RWPE2 (cell line): ENCODE measurements at regions not wholly inside any gene's neighbourhood (a gene's known extent, or its start where the extent isn't known, plus 50 kb on each side); places are given as distances from the start of the nearest gene placed in this dataset.
A peak's percentile ranks its signal among the peaks of the same experiment; 100 is the strongest.
"Not testable (repeated sequence)": the region's sequence is repeated elsewhere in the genome, so short reads cannot be mapped to it uniquely, and the experiment has no call there.

ENCODE experiments used
- ATAC-seq: fragments of 200-7000 bp; cut with Tn5 transposase; 3 replicates; pipeline ENCODE4 v1.9.1; 2021; ENCODE audit warnings: low read depth
- DNase-seq: peaks from one replicate; pipeline ENCODE4 v3.0.0-alpha.2; 2020; ENCODE audit warnings: low spot score
- H3K27ac ChIP-seq: fragments of 450-650 bp; 2 replicates; pipeline ENCODE4 v1.5.1; 2017; ENCODE audit warnings: mild to moderate bottlenecking; ENCODE audit not compliant: poor library complexity, severe bottlenecking
- H3K27me3 ChIP-seq: fragments of 250-450 bp; sonication (Bioruptor Pico); 2 replicates; pipeline ENCODE4 v1.5.1; 2021; ENCODE audit warnings: mild to moderate bottlenecking, moderate library complexity; ENCODE audit not compliant: insufficient read depth, poor library complexity, severe bottlenecking
- H3K36me3 ChIP-seq: fragments of 250-450 bp; sonication (Bioruptor Pico); 2 replicates; pipeline ENCODE4 v1.5.1; 2020; ENCODE audit warnings: low read depth, mild to moderate bottlenecking, moderate library complexity
- H3K4me1 ChIP-seq: fragments of 250-450 bp; sonication (Bioruptor Pico); 2 replicates; pipeline ENCODE4 v1.5.1; 2021; ENCODE audit warnings: mild to moderate bottlenecking, moderate library complexity; ENCODE audit not compliant: insufficient read depth, poor library complexity, severe bottlenecking
- H3K4me3 ChIP-seq: fragments of 250-450 bp; sonication (Bioruptor Pico); 2 replicates; pipeline ENCODE4 v1.5.1; 2021; ENCODE audit warnings: mild to moderate bottlenecking, moderate library complexity; ENCODE audit not compliant: severe bottlenecking
- H3K9me3 ChIP-seq: fragments of 250-450 bp; sonication (Bioruptor Pico); 2 replicates; pipeline ENCODE4 v1.5.1; 2021; ENCODE audit warnings: mild to moderate bottlenecking, moderate library complexity; ENCODE audit not compliant: severe bottlenecking
- TF ChIP-seq, protein P1 (sequence below): fragments of 450-650 bp; IDR thresholded peaks from one replicate; pipeline ENCODE4 v1.5.1; 2017; ENCODE audit warnings: mild to moderate bottlenecking, moderate library complexity; ENCODE audit not compliant: poor library complexity, severe bottlenecking

DNA sequence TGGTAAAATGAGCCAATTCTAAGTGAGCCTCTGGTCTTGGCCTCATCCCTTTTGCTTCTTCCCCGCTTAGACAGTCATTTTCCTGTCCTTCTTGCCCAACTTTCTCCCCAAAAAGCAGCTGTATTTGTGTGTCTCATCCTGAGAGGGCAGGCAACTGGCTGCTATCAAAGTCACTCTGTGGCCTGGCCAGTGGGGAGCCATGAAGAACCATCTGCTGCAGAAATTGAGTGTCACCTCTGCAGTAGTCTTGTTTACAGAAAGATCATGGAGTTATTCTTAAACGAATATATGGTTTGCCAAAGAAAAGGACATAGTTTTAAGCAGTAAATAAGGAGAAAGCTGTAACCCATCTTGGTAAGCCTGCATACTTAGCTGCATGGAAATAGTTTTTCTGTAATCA lies 233.6 kb upstream of the ELAVL2 start:
- ATAC-seq: no peak
- Histone ChIP-seq H3K36me3 (no peaks in the 10 kb centered on the region), H3K27me3 (peaks cover 29% of the 10 kb centered on the region), H3K9me3 (no peaks in the 10 kb centered on the region), H3K4me3 (no peak overlapping the region), H3K27ac (no peak overlapping the region), H3K4me1 (no peaks in the 10 kb centered on the region)
- TF ChIP-seq, protein P1, sequence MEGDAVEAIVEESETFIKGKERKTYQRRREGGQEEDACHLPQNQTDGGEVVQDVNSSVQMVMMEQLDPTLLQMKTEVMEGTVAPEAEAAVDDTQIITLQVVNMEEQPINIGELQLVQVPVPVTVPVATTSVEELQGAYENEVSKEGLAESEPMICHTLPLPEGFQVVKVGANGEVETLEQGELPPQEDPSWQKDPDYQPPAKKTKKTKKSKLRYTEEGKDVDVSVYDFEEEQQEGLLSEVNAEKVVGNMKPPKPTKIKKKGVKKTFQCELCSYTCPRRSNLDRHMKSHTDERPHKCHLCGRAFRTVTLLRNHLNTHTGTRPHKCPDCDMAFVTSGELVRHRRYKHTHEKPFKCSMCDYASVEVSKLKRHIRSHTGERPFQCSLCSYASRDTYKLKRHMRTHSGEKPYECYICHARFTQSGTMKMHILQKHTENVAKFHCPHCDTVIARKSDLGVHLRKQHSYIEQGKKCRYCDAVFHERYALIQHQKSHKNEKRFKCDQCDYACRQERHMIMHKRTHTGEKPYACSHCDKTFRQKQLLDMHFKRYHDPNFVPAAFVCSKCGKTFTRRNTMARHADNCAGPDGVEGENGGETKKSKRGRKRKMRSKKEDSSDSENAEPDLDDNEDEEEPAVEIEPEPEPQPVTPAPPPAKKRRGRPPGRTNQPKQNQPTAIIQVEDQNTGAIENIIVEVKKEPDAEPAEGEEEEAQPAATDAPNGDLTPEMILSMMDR: no peak
- no peak for DNase-seq

DNA sequence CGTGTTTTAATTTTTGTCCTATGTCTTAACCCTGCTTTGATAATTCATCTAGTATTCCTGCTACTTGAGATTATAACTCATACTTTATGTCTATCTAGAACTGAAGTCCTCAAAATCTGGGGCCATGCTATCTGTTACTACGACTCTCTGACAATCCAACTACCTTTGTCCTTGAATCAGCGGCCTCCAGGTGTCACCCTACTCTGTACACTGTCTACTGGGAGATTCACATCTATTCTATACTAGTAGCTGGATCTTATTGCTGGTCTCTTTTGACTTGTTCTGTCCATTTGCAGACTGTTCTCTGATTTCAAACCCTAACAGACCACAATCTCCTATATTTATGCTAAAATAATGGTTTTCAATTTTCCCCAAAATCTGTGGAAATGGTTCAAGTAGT lies 225.5 kb upstream of the ELAVL2 start:
- Histone ChIP-seq H3K9me3 (no peaks in the 10 kb centered on the region), H3K27me3 (peaks cover 1% of the 10 kb centered on the region), H3K4me3 (no peak overlapping the region), H3K27ac (no peak overlapping the region), H3K36me3 (no peaks in the 10 kb centered on the region), H3K4me1 (no peaks in the 10 kb centered on the region)
- TF ChIP-seq, protein P1: peak; percentile 18
- ATAC-seq (0 out of 3 replicates have a peak, but pooled peaks have one; percentile 40), DNase-seq (no peak)

DNA sequence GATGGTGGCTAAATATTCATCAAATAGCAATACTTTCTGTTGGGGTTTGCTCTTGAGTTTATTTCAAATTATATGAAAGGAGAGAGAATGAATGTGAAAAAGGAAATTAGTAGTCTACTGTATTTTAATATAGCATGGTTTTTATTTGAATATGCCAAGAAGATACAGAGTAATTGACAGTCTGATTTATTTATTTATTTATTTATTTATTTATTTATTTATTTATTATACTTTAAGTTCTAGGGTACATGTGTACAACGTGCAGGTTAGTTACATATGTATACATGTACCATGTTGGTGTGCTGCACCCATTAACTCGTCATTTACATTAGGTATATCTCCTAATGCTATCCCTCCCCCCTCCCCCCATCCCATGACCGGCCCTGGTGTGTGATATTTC lies 224.2 kb upstream of the ELAVL2 start:
- not testable (repeated sequence) for ATAC-seq

DNA sequence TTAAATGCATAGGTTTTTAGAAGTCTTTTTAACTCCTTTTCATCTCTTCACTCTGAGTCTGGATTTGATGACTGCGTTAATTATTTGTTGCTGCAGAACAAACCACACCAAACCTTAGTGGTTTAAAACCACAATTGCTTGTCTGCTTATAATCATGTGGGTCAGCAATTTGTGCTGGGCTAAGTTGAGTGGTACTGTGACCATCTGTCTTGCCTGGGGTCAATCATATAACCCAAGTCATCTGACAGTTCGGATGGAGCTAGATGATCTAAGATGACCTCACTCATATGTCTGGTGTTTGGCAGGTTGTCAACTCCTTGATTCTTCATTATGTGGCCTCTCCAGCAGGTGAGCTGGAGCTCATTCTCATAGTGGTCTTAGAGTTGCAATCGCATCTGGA lies 219.1 kb upstream of the ELAVL2 start:
- ATAC-seq (no peak), DNase-seq (no peak)
- H3K27me3 ChIP-seq: peaks cover 7% of the 10 kb centered on the region
- no peaks in the 10 kb centered on the region for H3K4me1 ChIP-seq
- TF ChIP-seq, protein P1: no peak
- no peak overlapping the region for H3K4me3 ChIP-seq
- H3K9me3 ChIP-seq: no peaks in the 10 kb centered on the region
- H3K27ac ChIP-seq: no peak overlapping the region
- no peaks in the 10 kb centered on the region for H3K36me3 ChIP-seq

More for the DNA sequence above, 224.2 kb upstream of the ELAVL2 start:
- H3K36me3 ChIP-seq, H3K4me1 ChIP-seq, H3K9me3 ChIP-seq, H3K27me3 ChIP-seq, H3K27ac ChIP-seq, DNase-seq, H3K4me3 ChIP-seq: not testable (repeated sequence)

DNA sequence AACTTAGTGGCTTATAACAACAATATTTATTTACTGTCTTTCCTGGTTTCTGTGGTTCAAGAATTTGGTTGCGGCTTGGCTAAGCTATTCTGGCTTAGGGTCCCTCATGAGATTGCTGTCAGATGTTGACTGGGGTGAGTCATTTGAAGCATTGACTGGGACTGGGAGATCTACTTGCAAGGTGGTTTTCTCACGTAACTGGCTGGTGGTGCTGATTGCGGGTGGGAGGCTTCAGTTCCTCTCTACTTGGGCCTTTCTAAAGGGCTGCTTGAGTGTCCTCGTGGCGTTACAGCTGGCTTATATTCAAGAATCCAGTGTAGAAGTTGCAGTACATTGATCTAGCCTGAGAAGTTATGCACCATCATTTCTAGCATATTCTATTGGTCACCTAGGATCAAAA lies 218.5 kb upstream of the ELAVL2 start:
- TF ChIP-seq, protein P1: no peak

More for the DNA sequence above, 218.5 kb upstream of the ELAVL2 start:
- no peak overlapping the region for H3K4me3 ChIP-seq
- peaks cover 7% of the 10 kb centered on the region for H3K27me3 ChIP-seq
- no peaks in the 10 kb centered on the region for H3K4me1 ChIP-seq
- no peaks in the 10 kb centered on the region for H3K9me3 ChIP-seq
- no peak overlapping the region for H3K27ac ChIP-seq
- DNase-seq: no peak
- H3K36me3 ChIP-seq: no peaks in the 10 kb centered on the region
- ATAC-seq: no peak
